HS-27A (cell line): ENCODE measurements at regions not wholly inside any gene's neighbourhood (a gene's known extent, or its start where the extent isn't known, plus 50 kb on each side); places are given as distances from the start of the nearest gene placed in this dataset.

ENCODE experiments used
- DNase-seq: peaks from one replicate; pipeline ENCODE4 v3.0.0-alpha.2; 2012; ENCODE audit warnings: low read depth, missing footprints

- no peak for DNase-seq
Observed at GRCh38 chr20:11783102-11783850, 134.4 kb upstream of the BTBD3 start.

DNA sequence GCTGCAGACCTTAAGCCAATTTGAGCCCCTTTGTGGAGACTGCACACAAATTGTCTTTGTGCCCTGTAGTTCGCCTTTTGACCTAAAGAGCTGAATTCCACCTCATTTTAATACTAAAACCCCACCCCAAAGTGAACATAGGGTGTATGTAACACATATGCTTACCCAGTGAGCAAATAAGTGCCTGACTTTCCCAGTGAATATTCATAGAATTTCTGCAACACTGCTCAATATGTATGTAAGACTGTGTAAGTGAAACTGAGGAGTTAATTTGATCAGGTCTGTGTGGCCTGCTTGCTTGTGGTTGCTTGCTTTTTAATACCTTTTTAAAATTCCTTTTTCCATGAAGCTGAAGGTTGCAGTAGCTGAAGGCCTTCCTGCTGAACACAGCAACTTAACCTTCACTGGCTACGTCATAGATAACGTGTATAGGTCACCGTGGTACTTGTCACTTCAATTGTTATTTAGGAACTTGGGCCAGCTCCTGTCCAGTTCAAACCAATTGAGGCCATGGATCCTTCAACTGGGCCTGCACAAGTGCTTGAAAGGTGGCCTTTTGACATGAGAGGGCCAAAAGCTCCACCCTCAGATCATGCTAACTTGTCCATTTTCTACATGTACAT lies 131.7 kb upstream of the BTBD3 start:
- DNase-seq: no peak

DNA sequence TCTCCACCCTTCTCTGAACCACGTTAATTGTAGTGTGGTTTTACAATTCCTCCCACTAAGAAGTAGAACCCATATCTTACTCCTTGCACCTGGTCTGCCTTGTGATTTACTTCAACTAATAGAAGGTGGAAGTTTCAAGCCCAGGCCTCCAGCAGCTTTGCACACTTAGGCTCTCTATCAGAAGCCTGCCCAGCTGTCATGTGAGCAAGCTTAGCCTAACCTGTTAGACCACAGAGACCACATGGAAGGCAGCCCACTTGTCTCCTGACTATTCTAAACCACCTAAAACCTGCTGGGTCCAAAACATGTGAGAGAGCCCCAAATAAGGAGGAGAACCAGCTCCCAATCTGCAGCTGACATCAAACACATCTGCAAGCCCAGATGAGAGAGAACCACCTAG lies 127.6 kb upstream of the BTBD3 start:
- no peak for DNase-seq

- no peak for DNase-seq
Observed at GRCh38 chr20:11791316-11791715, 126.4 kb upstream of the BTBD3 start.

GRCh38 chr20:11791835-11792567 lies 125.7 kb upstream of the BTBD3 start:
- DNase-seq: no peak

- DNase-seq: no peak
Observed at GRCh38 chr20:11792568-11792953, 125.1 kb upstream of the BTBD3 start.

DNA sequence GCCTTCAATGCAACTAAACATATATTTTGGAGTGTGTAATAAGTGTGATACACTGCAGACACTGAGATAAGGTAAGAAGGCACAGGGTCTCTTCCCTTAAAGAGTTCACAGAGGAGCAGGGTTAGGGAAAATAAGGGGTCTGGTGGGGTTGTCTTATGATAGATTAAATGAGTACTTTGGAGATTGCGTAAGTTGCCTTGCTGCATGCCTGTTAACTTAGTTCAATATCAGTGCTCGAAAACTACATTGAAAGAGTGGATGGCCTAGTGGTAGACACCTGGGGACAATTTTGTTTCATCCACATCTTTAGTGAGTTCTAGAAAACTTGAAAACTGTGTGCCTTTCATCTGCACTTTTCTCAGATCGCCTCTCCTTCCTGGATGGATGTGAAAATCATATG lies 123.2 kb upstream of the BTBD3 start:
- no peak for DNase-seq

DNA sequence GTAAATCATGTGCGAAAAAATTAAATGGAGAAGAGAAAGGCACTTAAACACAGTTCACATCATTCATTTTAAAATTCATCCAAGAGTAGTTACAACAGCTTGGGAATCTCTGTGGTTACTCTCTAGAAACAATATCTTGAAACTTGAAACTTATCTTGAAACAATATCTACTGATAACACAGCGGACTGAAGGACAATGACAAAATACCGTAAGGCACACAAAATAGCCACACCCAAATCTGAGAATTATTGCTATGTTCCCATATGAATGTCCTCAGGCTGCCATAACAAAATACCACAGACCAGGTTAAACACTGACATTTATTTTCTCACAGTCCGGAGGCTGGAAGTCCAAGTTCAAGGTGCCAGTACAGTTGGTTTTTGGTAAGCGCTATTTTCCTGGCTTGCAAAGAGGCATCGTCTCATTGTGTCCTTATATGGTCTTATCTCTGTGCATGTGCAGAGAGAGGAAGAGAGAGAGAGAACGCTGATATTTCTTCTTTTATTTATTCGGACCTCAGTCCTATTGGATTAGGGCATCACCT lies 122.5 kb upstream of the BTBD3 start:
- no peak for DNase-seq

DNA sequence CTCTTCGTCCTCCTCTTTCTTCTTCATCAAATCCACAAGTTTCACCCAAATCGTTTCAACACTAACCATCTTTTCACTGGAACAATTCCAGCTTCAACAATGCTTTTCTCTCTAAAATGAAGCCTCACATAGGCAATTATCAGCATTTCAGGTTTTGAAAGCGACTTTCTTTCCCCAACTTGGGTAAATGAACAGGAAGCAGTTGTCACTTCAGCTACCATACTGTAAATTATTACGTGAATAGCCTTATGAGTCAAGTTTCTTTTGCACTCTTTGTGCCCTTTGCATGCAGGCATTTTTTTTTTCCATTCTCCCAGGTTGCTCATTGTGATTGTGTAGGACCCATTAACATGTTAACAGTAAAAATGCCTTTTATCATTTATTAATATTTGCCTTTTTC lies 121.7 kb upstream of the BTBD3 start:
- no peak for DNase-seq

GRCh38 chr20:11797156-11797555 lies 120.5 kb upstream of the BTBD3 start:
- no peak for DNase-seq

GRCh38 chr20:11799281-11799684 lies 118.4 kb upstream of the BTBD3 start:
- no peak for DNase-seq

GRCh38 chr20:11807054-11808048 lies 110.3 kb upstream of the BTBD3 start:
- DNase-seq: peak; percentile 91

DNA sequence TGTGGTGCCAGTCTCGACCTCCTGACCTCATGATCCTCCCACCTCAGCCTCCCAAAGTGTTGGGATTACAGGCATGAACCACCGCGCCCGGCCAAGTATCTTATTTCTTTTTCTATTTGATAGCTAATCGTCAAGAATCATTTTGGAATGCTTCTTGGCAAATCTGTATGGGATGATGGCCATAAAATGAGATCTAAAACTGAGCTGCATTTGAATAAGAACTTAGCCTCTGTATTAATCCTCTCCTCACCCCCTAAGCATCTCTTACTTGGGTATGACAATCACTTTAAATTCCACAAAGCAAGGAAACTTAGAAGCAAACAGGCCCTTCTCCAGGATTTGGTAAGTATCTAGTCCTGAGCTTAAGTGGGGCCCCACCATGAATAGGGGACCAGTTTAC lies 108.9 kb upstream of the BTBD3 start:
- DNase-seq: no peak

DNA sequence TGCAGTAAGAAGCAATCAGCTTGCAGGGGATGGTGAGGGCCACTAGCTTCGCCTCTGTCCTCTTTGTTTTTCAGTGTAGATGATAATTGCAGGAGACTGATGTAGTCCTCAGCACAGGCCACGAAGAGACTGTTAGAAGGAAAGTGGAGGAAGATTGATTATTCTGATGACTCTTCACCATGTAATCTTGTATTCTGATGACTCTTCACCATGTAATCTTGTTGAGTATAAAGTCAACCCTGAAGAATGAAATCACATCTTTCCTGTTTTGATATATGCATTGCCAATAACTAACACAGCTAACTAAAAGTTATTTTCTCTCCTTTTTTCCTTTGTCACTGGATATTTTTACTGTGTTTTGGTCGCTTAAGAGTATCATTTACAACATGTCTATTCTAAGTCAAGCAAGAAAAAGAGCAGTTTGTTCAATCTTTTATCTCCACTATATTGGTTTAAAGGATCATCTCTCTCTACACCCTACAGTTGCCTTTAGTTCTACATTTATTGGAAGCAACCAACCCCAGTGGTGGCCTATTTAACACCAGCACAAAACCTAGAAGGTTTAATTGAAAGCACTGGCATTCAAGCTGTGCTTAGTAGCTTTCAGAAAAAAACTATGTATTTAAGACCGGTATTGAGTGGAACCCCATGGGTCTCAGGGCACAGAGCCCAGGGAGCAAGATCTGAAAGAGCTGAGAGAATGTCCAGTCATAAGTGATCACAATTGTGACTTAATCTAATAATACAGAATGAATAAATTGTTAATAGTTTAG lies 107.2 kb upstream of the BTBD3 start:
- peak; percentile 62 for DNase-seq

DNA sequence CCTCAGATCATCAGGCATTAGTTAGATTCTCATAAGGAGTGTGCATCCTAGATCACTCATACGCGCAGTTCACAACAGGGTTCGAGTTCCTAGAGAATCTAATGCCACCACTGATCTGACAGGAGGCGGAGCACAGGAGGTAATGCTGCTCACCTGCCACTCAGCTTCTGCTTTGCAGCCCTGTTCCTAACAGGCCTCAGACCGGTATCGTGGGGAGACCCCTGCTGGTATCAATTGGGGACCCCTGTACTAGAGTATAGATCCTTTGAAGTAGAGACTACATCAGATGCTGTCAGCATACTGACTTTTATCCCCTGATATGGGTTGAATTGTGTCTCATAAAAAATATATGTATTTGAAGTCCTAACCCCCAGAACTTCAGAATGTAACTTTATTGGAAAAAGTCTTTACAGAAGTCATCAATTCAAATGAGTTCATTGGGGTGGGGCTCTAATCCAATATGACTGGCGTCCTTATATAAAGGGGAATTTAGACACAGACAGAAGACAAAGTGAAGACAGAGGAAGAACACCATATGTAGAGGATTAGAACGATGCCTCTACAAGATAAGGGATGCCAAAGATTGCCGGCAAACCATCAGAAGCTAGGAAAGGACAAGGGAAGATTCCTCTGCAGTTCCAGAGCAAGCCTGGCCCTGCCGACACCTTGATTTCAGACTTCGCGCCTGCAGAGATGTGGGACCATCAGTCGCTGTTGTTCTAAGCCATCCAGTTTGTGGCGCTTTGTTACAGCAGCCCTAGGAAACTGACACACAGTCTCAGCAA lies 104.4 kb upstream of the BTBD3 start:
- no peak for DNase-seq

DNA sequence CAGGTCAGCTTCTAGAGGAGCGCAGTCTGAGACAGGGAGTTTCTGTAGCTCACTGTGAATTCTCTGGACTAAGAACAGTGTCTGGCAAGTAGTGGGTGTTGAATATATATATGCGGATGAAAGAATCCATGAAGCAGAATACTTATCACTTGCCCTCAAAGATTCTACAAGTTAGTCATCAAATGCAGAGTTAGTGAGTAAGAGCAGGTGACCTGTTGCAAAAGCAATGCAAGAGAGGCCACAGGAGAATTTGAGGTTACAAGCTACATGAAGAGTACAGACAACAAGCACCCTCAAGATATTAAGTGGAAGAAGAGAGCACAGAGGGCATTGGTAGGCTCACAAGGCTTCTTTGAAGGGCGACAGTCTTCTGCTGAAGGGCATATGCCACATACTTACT lies 103.4 kb upstream of the BTBD3 start:
- peak; percentile 59 for DNase-seq

DNA sequence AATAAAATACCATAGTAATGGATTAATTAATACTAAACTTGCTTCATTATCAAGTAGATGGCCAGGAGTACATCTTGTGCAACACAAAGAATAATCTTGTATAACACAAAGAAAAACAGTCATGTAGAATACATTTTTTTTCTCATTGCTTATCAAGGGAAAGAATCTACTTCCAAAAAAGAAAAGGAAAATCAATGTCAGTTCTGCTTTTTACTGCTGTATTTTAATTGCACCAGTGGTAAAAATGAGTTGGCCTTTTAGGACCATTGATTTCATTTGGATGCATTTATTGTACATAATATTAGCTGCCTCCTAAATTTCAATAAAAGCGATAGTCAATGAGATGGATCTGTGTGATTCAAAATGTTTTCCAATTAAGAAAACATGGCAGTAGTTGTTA lies 96.9 kb upstream of the BTBD3 start:
- DNase-seq: no peak

DNA sequence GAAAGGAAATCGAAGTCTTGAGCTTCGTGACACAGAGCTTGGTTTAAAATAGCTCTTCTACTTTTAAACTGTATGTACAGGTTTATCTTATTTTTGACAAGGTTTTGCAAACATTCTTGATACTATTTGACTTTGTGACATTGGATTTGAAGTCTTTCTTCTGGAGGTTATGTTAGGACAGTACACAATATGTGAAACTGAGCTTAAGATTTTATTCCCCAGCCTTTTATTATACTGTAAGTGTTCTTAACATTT lies 95.2 kb upstream of the BTBD3 start:
- DNase-seq: no peak

DNA sequence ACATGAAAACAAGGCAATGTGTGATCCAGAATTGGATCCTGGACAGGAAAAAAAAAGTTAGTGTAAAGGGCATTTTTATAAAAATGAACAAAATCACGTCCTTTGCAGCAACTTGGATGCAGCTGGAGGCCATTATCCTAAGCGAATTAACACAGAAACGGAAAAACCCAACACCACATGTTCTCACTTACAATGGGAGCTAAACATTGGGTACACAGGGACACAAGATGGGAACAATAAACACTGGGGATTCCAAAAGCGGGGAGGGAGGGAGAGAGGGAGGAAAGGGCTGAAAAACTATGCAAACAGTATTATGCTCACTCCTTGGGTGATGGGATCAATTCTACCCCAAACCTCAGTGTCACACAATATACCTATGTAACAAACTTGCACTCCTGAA lies 91.4 kb upstream of the BTBD3 start:
- DNase-seq: no peak

- no peak for DNase-seq
Observed at GRCh38 chr20:11832397-11832796, 85.3 kb upstream of the BTBD3 start.

- DNase-seq: no peak
Observed at GRCh38 chr20:11832851-11833250, 84.8 kb upstream of the BTBD3 start.
